ENCODE measurements at regions not wholly inside any gene's neighbourhood (a gene's known extent, or its start where the extent isn't known, plus 50 kb on each side); places are given as distances from the start of the nearest gene placed in this dataset.

DNA sequence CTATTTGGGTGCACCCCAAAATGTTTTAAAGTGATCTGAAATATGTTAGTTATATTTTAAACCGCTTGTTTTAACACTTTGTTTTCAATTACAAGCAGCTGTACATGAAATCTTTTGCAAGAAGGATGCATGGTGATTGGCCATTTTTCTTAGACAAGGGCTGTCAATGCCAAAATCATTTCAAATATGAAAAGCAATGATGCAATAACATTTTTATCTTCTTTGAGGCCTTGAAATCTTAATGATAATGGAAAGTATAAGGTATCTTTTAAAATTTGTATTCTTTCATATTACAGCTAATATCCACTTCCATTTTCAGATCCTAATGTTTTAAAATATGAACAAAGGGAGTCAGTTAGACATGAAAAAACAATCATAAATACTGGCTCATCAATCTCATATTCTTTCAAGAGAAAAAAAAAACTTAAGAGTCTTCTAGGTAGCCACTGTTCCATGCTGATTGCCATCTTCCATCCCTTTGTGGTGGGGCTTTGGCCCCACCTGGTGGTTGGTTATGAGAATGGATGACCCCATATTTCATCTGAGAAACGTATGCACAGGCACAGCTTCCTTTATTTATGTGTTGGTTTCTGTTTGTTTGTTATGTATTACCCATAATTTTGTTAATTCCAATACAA is 330.3 kb upstream of the MIR17HG start:
- TF ChIP-seq MAZ (IDR thresholded peaks at IDR 0.05; ENCODE audit: borderline replicate concordance, low read depth, low read length) (no peak), CHD1 (IDR thresholded peaks at IDR 0.05; ENCODE audit: low read depth, low read length) (no peak), RCOR1 (IDR thresholded peaks at IDR 0.05; ENCODE audit: insufficient replicate concordance, low read length) (no peak), MAFK (IDR thresholded peaks at IDR 0.05; ENCODE audit: low read depth, low read length) (no peak), NFE2L2 (IDR thresholded peaks at IDR 0.05; ENCODE audit: low read depth, low read length) (no peak)
- TF ChIP-seq, protein P1, sequence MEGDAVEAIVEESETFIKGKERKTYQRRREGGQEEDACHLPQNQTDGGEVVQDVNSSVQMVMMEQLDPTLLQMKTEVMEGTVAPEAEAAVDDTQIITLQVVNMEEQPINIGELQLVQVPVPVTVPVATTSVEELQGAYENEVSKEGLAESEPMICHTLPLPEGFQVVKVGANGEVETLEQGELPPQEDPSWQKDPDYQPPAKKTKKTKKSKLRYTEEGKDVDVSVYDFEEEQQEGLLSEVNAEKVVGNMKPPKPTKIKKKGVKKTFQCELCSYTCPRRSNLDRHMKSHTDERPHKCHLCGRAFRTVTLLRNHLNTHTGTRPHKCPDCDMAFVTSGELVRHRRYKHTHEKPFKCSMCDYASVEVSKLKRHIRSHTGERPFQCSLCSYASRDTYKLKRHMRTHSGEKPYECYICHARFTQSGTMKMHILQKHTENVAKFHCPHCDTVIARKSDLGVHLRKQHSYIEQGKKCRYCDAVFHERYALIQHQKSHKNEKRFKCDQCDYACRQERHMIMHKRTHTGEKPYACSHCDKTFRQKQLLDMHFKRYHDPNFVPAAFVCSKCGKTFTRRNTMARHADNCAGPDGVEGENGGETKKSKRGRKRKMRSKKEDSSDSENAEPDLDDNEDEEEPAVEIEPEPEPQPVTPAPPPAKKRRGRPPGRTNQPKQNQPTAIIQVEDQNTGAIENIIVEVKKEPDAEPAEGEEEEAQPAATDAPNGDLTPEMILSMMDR (conservative IDR thresholded peaks at IDR 0.05; ENCODE audit: low read depth, low read length), result peak; percentile 54

All from IMR-90 (cell line).